NCI-H446 (cell line): ENCODE measurements at regions not wholly inside any gene's neighbourhood (a gene's known extent, or its start where the extent isn't known, plus 50 kb on each side); places are given as distances from the start of the nearest gene placed in this dataset.

Experiments used
- DNase-seq, 2 experiments: peaks; one replicate each; lab custom pipeline; 2025; lab: John Stamatoyannopoulos, UW

DNA sequence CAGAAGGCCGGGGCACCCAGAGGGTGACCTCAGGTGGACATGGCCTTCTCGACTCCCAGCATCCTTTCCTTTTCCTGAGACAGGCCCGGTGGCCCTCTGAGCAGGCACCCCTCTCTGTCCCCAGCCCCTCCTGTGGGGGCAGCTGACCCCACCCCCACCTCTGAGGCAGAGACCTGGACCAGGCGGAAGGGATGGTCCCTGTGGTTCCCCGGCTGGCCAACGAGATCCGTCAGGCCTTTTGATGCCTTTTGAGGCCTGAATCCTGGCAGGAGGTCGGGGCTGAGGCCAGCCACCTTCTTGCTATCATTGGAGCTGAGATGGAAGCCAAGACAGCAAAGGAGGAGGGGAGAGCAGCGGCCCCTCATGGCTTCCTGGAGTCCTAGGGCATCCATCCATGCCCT is 50.2 kb upstream of the ACTRT2 start:
- DNase-seq = no peak
